H1 (cell line): ENCODE measurements at regions not wholly inside any gene's neighbourhood (a gene's known extent, or its start where the extent isn't known, plus 50 kb on each side); places are given as distances from the start of the nearest gene placed in this dataset.

Experiments
- CTCF ChIA-PET: fragments of 300-600 bp; sonication (Branson Sonifier 250); formaldehyde crosslinking; loops from one replicate; lab custom pipeline; 2021; ENCODE audit not compliant: partially characterized antibody; lab: Charles Lee
- POLR2A ChIA-PET: fragments of 300-600 bp; sonication (Branson Sonifier 250); formaldehyde crosslinking; loops from one replicate; lab custom pipeline; 2021; ENCODE audit warnings: inconsistent platforms; ENCODE audit not compliant: partially characterized antibody; lab: Charles Lee
- DNase-seq, 2 experiments: peaks; one replicate each; pipeline versions ENCODE4 v3.0.0 to v3.0.0-alpha.2; 2010 to 2022; ENCODE audit warnings: low spot score in 2 of 2, low read depth in 1 of 2, mixed read lengths in 1 of 2
- FAIRE-seq: peaks from 2 replicates; lab custom pipeline; 2011; peaks lifted over from hg19 to GRCh38; lab: Jason Lieb, UNC
- H2AFZ ChIP-seq: 2 replicates; pipeline ENCODE4 v1.8.1; 2012; ENCODE audit warnings: low read length, inconsistent platforms
- H2AK5ac ChIP-seq: 2 replicates; pipeline ENCODE4 v1.6.1; 2013; ENCODE audit warnings: low read depth, low read length
- H2BK120ac ChIP-seq: replicated peaks from 2 replicates; pipeline ENCODE3; 2013; ENCODE audit warnings: low read depth, low read length, inconsistent platforms
- H2BK12ac ChIP-seq: 2 replicates; pipeline ENCODE4 v1.6.1; 2013; ENCODE audit warnings: low read depth, low read length
- H2BK15ac ChIP-seq: 2 replicates; pipeline ENCODE4 v1.6.1; 2013; ENCODE audit warnings: low read length
- H2BK20ac ChIP-seq: 2 replicates; pipeline ENCODE4 v1.6.1; 2013; ENCODE audit warnings: low read length
- H2BK5ac ChIP-seq: 2 replicates; pipeline ENCODE4 v1.6.1; 2013; ENCODE audit warnings: low read depth, low read length
- H3K14ac ChIP-seq: 2 replicates; pipeline ENCODE4 v1.6.1; 2013; ENCODE audit warnings: inconsistent platforms; ENCODE audit not compliant: insufficient read length
- H3K18ac ChIP-seq: 2 replicates; pipeline ENCODE4 v1.6.1; 2013; ENCODE audit warnings: low read length; ENCODE audit errors: extremely low read depth
- H3K23ac ChIP-seq: 2 replicates; pipeline ENCODE4 v1.6.1; 2013; ENCODE audit warnings: inconsistent platforms; ENCODE audit not compliant: insufficient read length
- H3K23me2 ChIP-seq: 2 replicates; pipeline ENCODE4 v1.6.1; 2013; ENCODE audit warnings: low read depth, low read length
- H3K27ac ChIP-seq: 2 replicates; pipeline ENCODE4 v1.6.1; 2011; ENCODE audit warnings: low read depth, low read length, inconsistent platforms
- H3K27me3 ChIP-seq, 4 experiments: replicated peaks in 1 of 4; 1 replicate in 1 of 4; 2 replicates in 3 of 4; pipeline versions ENCODE4 v1.6.1 to v1.8.1; 2011 to 2013; ENCODE audit warnings: low read length in 3 of 4, mild to moderate bottlenecking in 3 of 4, inconsistent platforms in 2 of 4, mixed read lengths in 2 of 4, moderate library complexity in 1 of 4; ENCODE audit not compliant: control insufficient read depth in 3 of 4, insufficient read depth in 3 of 4; ENCODE audit errors: extremely low read depth in 1 of 4
- H3K36me3 ChIP-seq, 4 experiments: 2 replicates each; pipeline versions ENCODE4 v1.6.1 to v1.8.1; 2011 to 2013; ENCODE audit warnings: mild to moderate bottlenecking in 4 of 4, low read length in 3 of 4, moderate library complexity in 2 of 4, control low read depth in 1 of 4, inconsistent platforms in 1 of 4; ENCODE audit not compliant: insufficient read depth in 4 of 4, control insufficient read depth in 2 of 4
- H3K4ac ChIP-seq: replicated peaks from 2 replicates; pipeline ENCODE3; 2013; ENCODE audit warnings: low read length, low read depth, mixed read lengths, inconsistent platforms; ENCODE audit not compliant: insufficient read length
- H3K4me1 ChIP-seq, 4 experiments: replicated peaks in 1 of 4; 1 replicate in 1 of 4; 2 replicates in 3 of 4; pipeline versions ENCODE4 v1.6.1 to v1.8.1; 2011 to 2013; ENCODE audit warnings: low read length in 3 of 4, inconsistent platforms in 2 of 4, mixed read lengths in 1 of 4; ENCODE audit not compliant: insufficient read depth in 4 of 4, control insufficient read depth in 3 of 4
- H3K4me2 ChIP-seq, 2 experiments: 2 replicates each; pipeline versions ENCODE4 v1.6.1 to v1.8.1; 2011 to 2013; ENCODE audit warnings: low read depth in 2 of 2, low read length in 2 of 2, control low read depth in 1 of 2, inconsistent platforms in 1 of 2, mild to moderate bottlenecking in 1 of 2; ENCODE audit not compliant: insufficient read depth in 1 of 2
- H3K4me3 ChIP-seq, 4 experiments: fragments of 200-600, 300-600 bp in 1 of 4; sonication (generic), shearing (Covaris generic), sonication (Bioruptor Twin) in 1 of 4; 2 replicates each; pipeline versions ENCODE4 v1.5.1 to v1.8.1; 2011 to 2016; ENCODE audit warnings: low read length in 4 of 4, low read depth in 3 of 4, control low read depth in 2 of 4, inconsistent platforms in 2 of 4, mild to moderate bottlenecking in 2 of 4, mixed read lengths in 1 of 4, moderate library complexity in 1 of 4; ENCODE audit not compliant: insufficient read depth in 2 of 4; ENCODE audit errors: extremely low read depth in 1 of 4
- H3K56ac ChIP-seq: replicated peaks from 2 replicates; pipeline ENCODE3; 2013; ENCODE audit warnings: low read depth, mild to moderate bottlenecking, mixed read lengths, low read length, inconsistent platforms; ENCODE audit not compliant: insufficient read length
- H3K79me1 ChIP-seq: 2 replicates; pipeline ENCODE4 v1.6.1; 2013; ENCODE audit warnings: low read depth, low read length, control low read depth
- H3K79me2 ChIP-seq, 2 experiments: 2 replicates each; pipeline versions ENCODE4 v1.6.1 to v1.8.1; 2012 to 2013; ENCODE audit warnings: low read length in 2 of 2, mild to moderate bottlenecking in 2 of 2, inconsistent platforms in 1 of 2; ENCODE audit not compliant: insufficient read depth in 2 of 2, control insufficient read depth in 1 of 2
- H3K9ac ChIP-seq, 4 experiments: replicated peaks in 1 of 4; 1 replicate in 1 of 4; 2 replicates in 3 of 4; pipeline versions ENCODE4 v1.6.1 to v1.8.1; 2011 to 2013; ENCODE audit warnings: low read depth in 3 of 4, low read length in 3 of 4, control low read depth in 2 of 4, mild to moderate bottlenecking in 2 of 4, moderate library complexity in 2 of 4, inconsistent platforms in 1 of 4; ENCODE audit errors: extremely low read depth in 1 of 4
- H3K9me3 ChIP-seq, 2 experiments: 2 replicates each; pipeline versions ENCODE4 v1.6.1 to v1.8.1; 2012 to 2013; ENCODE audit warnings: mild to moderate bottlenecking in 2 of 2, moderate library complexity in 2 of 2, control low read depth in 1 of 2, inconsistent platforms in 1 of 2, low read depth in 1 of 2, low read length in 1 of 2, mixed read lengths in 1 of 2; ENCODE audit not compliant: insufficient read depth in 2 of 2
- H4K20me1 ChIP-seq, 2 experiments: replicated peaks in 1 of 2; 2 replicates each; pipeline versions ENCODE3 to v1.8.1; 2011 to 2013; ENCODE audit warnings: inconsistent platforms in 2 of 2, low read length in 2 of 2, mild to moderate bottlenecking in 1 of 2; ENCODE audit not compliant: insufficient read depth in 2 of 2, control insufficient read depth in 1 of 2
- H4K5ac ChIP-seq: 2 replicates; pipeline ENCODE4 v1.6.1; 2013; ENCODE audit warnings: low read length, low read depth, mixed read lengths, inconsistent platforms; ENCODE audit not compliant: insufficient read length
- H4K8ac ChIP-seq: 2 replicates; pipeline ENCODE4 v1.8.0; 2013; ENCODE audit warnings: mild to moderate bottlenecking, moderate library complexity, low read length, inconsistent platforms; ENCODE audit not compliant: insufficient read depth; ENCODE audit errors: extremely low read depth
- H4K91ac ChIP-seq: replicated peaks from 2 replicates; pipeline ENCODE3; 2013; ENCODE audit warnings: low read length, mixed read lengths, inconsistent platforms; ENCODE audit not compliant: insufficient read length
- KDM5A ChIP-seq: fragments of 200-600 bp; IDR thresholded peaks from 2 replicates; pipeline ENCODE4 v1.7.1; 2012; ENCODE audit warnings: mild to moderate bottlenecking, low read length, inconsistent platforms, mixed read lengths
- WGBS, 2 experiments: shearing (Covaris generic) in 1 of 2; methylation state at CpG; one replicate each; pipeline versions ENCODE4 v1.1.6 to v1.1.7; 2013 to 2015; ENCODE audit warnings: low lambda C conversion rate in 2 of 2, mixed read lengths in 2 of 2, inconsistent platforms in 1 of 2, low coverage in 1 of 2, missing lambda C conversion rate in 1 of 2; ENCODE audit not compliant: insufficient replicate concordance in 2 of 2, insufficient coverage in 1 of 2, insufficient read length in 1 of 2; ENCODE audit errors: extremely low coverage in 1 of 2, missing lambda C conversion rate in 1 of 2; 5-methylcytosine and 5-hydroxymethylcytosine counted together

DNA sequence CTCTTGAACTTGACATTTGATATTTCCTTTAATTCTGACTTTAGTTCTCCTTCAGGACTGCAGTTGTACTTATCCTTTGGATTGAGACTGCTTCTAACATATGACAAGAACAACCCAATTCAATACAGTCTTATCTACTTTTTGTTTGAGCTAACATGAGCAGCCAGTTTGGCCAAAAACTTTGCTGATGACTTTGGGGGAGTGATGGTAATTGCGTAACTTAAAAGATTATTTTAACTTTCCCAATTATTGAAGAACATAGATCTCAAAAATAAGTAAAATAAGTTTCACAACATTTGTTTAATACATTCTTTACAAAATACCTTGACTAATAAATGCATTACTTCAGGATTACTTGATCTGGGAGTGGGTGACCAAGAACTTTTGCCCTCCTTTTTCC is 1311.1 kb upstream of the NRXN1 start:
- no peak overlapping the region for H2AFZ ChIP-seq
- H3K79me1 ChIP-seq: no peaks in the 10 kb centered on the region
- H2BK5ac ChIP-seq: no peak overlapping the region
- no peak overlapping the region for H3K23ac ChIP-seq
- H4K20me1 ChIP-seq: no peaks in the 10 kb centered on the region
- no peaks in the 10 kb centered on the region for H3K23me2 ChIP-seq
- no peak overlapping the region for H4K5ac ChIP-seq
- no peak overlapping the region for H2BK12ac ChIP-seq
- no peak overlapping the region for H3K14ac ChIP-seq
- no peak overlapping the region for H3K56ac ChIP-seq
- no peak overlapping the region for H4K91ac ChIP-seq
- H3K18ac ChIP-seq: no peak overlapping the region
- no peak for DNase-seq
- no peak overlapping the region for H3K27ac ChIP-seq
- H2BK120ac ChIP-seq: no peak overlapping the region
- peaks cover 0 to 23% (median 15%) of the 10 kb centered on the region in 4 experiments; a peak in 4 of 7 replicates for H3K4me1 ChIP-seq
- H4K8ac ChIP-seq: no peak overlapping the region
- POLR2A ChIA-PET: no interaction called here
- H2BK15ac ChIP-seq: no peak overlapping the region
- no peaks in the 10 kb centered on the region for H3K9me3 ChIP-seq
- no peak for FAIRE-seq
- H2BK20ac ChIP-seq: no peak overlapping the region
- 93% methylated on average over 1 of the region's 1 CpG; no CpG with 5 or more reads in 1 of the 2 experiments for WGBS, 2 experiments
- no peak overlapping the region for H3K4ac ChIP-seq
- TF ChIP-seq KDM5A: no peak
- H3K79me2 ChIP-seq: no peaks in the 10 kb centered on the region
- H2AK5ac ChIP-seq: no peak overlapping the region
- CTCF ChIA-PET: no interaction called here
- H3K27me3 ChIP-seq: no peaks in the 10 kb centered on the region
- no peaks in the 10 kb centered on the region for H3K36me3 ChIP-seq
- no peak overlapping the region for H3K9ac ChIP-seq
- no peak overlapping the region for H3K4me2 ChIP-seq
- H3K4me3 ChIP-seq: no peak overlapping the region
